ENCODE measurements at regions not wholly inside any gene's neighbourhood (a gene's known extent, or its start where the extent isn't known, plus 50 kb on each side); places are given as distances from the start of the nearest gene placed in this dataset.

GRCh38 chr9:79862921-79863890 lies 291.4 kb downstream of the TLE4 start:
- no peak for DNase-seq (ENCODE audit: low read depth)

GRCh38 chr9:79858508-79858907 lies 286.7 kb downstream of the TLE4 start:
- no peak for DNase-seq (ENCODE audit: low read depth)

- no peak for DNase-seq (ENCODE audit: low read depth)
Measured at GRCh38 chr9:79857188-79857587, 285.4 kb downstream of the TLE4 start.

DNA sequence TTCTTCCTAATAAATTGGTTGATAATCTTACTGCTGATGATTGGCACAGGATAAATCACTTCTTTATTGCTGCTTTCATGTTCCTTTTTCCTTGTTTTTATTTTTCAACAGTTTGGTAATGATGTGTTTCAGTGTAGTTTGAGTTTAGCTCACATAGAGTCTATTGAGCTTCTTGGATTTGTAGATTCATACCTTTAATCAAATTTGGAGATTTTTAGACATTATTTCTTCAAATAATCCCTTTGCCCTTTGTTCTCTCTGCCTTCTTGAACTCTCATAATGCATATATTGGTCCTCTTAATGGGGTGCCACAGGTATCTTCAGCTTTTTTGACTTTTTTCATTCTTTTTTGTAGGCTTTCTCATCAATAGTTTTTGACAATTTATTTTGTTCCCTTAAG lies 275.3 kb downstream of the TLE4 start:
- no peak for DNase-seq (ENCODE audit: low read depth)

- DNase-seq (ENCODE audit: low read depth): no peak
Measured at GRCh38 chr9:79829566-79830302, 258.0 kb downstream of the TLE4 start.

GRCh38 chr9:79824265-79824664 lies 252.5 kb downstream of the TLE4 start:
- no peak for DNase-seq (ENCODE audit: low read depth)

DNA sequence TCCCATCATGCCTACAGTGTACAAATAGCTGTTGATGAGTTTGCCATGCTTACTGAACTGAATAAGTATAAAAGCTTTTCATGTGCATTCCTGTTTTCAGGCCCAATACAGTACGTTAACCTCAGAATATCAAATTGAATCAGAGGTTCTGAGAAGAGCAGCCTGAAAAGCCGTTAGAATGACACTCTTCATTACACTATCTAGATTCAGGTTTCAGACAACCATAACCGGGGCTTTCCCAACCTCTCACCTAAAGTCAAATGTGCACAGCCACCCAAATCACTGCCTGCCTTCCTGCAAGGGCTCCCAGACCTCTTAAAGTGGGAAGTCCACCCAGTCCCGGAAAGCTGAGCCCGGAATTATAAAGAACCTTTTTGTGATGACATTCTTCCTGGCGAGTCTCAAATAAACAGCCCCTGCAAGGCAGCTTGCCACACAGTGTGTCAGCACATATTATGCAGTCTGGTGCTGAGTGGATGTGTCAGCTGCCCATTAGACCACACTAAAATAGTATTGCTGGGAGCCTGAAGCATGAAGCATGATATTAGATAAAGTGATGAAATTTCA lies 245.8 kb downstream of the TLE4 start:
- DNase-seq (ENCODE audit: low read depth): no peak

DNA sequence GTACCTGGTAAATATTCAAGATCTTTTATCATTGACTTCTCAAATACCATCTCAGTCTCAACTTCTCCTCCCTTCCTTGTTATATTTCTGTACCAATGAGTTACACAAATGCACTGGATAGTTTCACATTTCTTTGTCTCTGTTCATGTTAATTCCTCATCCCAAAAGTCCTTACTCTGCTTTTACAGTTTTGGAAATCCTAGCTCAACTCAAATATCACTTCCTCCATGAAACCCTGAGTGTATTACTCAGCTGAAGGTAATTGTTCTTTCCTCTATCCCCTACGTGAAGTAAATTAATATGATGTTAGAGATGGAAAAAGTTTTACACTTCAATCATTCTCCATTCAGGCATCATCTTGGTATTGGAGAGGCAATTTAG lies 241.5 kb downstream of the TLE4 start:
- DNase-seq (ENCODE audit: low read depth): no peak

DNA sequence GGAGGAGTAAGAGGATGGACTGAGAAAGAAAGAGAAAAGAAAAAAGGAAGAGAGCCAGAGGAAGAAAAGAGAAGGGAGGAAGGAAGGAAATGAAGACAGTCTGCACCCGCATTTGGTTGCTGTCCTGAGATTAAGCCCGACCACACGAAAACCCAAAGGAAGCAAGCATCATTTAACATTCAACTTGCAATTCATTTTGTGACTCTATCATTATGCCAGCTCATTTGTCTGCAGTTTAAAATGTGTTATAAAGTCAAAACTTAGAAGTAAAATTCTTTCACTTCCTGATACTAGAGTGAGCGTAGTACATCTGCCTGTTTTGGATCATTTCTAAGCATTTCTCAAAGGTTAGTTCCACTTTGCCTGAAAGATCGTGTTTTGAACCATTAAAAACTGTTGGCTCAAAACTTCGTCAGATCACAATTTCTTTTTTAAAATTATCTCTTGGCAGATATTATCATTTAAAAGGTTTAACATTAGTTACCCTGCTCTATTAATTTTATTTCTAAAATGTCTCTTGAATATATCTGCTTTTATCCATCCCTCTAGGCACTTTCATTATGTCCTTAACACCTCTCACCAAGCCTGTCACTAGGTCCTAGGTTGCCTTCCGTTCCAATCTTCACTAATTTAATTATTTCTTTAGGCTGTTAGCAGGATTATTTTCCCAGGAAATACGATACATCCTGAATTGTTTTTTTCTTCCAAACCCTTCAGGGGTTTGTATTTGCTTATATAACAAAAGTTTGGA lies 240.9 kb downstream of the TLE4 start:
- no peak for DNase-seq (ENCODE audit: low read depth)

DNA sequence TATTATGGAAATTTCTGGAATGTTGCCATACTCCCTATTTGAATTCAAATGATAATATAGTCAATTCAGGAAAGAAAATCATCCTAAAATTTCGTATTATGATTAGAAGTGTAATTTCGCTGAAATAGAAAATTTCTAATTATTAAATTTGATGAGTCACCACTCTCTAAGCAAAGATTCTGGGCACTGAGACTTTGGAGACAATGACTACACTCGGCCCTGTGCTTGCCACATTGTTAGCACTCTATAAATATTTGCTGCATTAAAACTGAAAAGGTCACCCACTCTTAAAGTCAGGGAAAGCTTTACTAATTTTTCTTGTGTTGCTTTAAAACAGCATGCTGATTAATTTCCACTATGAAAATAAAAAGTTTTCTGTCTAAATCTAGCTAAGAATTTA lies 240.3 kb downstream of the TLE4 start:
- no peak for DNase-seq (ENCODE audit: low read depth)

GRCh38 chr9:79809931-79810330 lies 238.2 kb downstream of the TLE4 start:
- no peak for DNase-seq (ENCODE audit: low read depth)

DNA sequence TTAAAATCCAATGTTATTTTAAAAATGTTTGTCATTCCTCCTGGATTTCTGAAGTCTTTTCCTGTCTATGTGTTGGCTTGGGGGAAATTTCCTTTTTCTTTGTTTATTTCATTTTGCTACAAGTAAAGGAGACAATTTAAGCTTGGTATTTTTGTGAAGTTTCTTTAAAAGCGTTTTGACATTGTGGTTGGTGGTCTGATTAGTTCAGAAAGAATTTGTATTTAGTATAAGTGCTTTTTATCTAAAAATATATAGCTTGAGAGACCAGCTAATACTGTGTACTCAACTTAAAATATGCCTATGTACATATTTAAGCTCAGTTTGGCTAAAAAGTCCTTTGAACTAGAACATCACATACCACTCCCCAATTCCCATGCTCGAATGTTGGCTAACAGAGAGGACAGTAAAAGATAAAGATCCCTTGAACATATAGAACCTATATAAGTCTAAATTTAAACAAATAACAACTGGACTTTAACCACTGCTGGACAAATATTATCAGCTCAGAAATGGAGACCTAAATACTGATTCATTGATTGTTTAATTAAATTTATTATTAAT lies 237.6 kb downstream of the TLE4 start:
- no peak for DNase-seq (ENCODE audit: low read depth)

DNA sequence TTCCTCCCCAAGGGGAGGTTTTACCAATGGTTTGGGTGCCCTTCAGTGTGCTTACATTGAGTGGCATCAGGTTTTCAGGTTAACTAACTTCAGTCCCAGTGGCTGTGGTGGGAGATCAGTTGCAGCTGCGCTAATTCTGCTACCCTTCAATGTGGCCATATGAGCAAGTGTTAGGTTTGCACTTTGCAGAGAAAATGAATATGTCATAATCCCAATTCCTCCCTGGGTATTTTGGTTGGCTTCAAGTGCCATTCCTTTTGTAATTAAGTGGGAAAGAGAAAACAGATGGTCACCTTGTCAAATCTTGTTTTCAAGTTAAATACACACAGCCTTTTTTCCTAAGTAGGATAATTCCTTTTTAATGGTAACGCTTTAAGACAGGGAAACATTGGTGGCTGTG lies 236.2 kb downstream of the TLE4 start:
- DNase-seq (ENCODE audit: low read depth): no peak

- no peak for DNase-seq (ENCODE audit: low read depth)
Measured at GRCh38 chr9:79806086-79806485, 234.3 kb downstream of the TLE4 start.

DNA sequence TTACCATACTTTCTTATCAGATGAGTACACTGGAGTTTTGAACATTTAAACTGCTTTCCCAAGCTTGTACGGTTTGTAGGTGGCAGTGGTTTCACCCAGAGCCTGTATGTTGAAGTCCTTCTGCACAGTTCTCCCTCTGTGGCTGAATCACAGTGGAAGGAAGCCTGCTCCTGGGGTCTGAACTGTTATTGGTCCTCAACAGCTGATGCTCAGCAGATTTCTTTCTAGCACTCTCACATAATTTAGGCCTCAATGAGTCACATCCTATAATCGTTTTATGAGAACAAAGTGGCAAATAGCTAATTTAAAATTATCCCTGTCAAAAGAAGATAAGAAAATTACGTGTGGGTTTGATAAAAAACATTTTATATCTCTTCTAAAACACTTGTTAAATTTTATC lies 229.7 kb downstream of the TLE4 start:
- no peak for DNase-seq (ENCODE audit: low read depth)

GRCh38 chr9:79800578-79800977 lies 228.8 kb downstream of the TLE4 start:
- DNase-seq (ENCODE audit: low read depth): no peak

DNA sequence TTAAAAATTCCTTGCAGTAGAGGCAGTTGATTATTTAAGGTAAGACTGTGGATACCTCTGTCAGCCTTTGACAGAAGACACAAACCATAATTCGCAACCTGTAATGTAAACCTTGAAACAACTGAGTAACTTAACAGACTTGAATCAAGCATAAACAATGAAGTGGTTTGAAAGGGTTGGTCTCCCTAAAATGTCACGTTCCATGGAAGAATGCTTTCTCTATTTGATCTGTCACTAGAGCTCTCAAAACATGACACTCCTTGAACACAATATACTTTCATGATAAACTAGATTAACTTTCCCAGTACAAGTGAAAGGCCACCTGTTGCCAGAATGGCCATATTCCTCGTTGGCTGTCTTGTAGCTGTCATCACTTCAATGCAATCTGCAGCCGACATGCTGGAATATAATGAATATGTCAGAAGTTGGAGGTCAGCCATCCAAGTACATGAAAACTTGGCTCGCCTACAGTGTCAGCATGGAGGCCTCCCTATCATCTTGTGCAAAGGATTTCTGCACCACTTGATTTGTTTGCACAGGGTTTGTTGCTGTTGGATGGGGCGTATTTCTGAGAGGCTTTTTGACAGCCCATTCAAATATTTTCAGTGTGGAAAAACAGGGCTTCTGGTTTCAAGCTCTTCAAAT lies 228.0 kb downstream of the TLE4 start:
- no peak for DNase-seq (ENCODE audit: low read depth)

- DNase-seq (ENCODE audit: low read depth): no peak
Measured at GRCh38 chr9:79798450-79798849, 226.7 kb downstream of the TLE4 start.

- no peak for DNase-seq (ENCODE audit: low read depth)
Measured at GRCh38 chr9:79796411-79796810, 224.6 kb downstream of the TLE4 start.

DNA sequence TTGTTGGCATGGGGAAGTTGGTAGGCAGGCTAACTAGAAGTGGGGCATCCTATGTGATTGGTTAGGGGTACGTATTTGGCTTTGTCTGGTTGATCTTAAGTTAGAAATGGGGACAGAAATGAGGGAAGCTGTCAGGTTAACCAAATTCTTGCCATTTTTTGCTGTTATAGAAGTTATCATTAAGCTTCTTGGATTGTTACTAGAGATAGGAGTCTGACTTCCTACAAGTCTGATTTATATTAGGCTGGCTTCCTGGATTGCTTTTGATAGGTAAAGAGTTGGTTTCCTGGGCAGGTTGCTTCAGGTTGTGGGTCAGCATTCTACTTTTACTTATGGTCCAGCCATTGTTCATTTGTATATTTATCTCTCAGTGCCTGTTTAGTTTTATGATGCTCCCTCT lies 216.9 kb downstream of the TLE4 start:
- no peak for DNase-seq (ENCODE audit: low read depth)

GRCh38 chr9:79781263-79781662 lies 209.5 kb downstream of the TLE4 start:
- no peak for DNase-seq (ENCODE audit: low read depth)
